CD4-positive, alpha-beta T cell (primary cell): ENCODE measurements at regions not wholly inside any gene's neighbourhood (a gene's known extent, or its start where the extent isn't known, plus 50 kb on each side); places are given as distances from the start of the nearest gene placed in this dataset.

Experiments used
- ATAC-seq: fragments of 200-7000 bp; cut with Tn5 transposase; one replicate; pipeline ENCODE4 v1.10.0; 2022; ENCODE audit warnings: mild to moderate bottlenecking; ENCODE audit not compliant: poor library complexity
- CTCF ChIA-PET: fragments of 350-600 bp; sonication (Branson Sonifier 250); formaldehyde crosslinking; loops from one replicate; lab custom pipeline; 2021; ENCODE audit warnings: antibody characterized with exemption, inconsistent platforms; lab: Charles Lee
- POLR2A ChIA-PET: fragments of 350-600 bp; sonication (Branson Sonifier 250); formaldehyde crosslinking; loops from one replicate; lab custom pipeline; 2021; ENCODE audit warnings: antibody characterized with exemption, inconsistent platforms; lab: Charles Lee
- DNase-seq, 14 experiments: peaks; one replicate each; pipeline ENCODE4 v3.0.0-alpha.2; 2013 to 2020; ENCODE audit warnings: mixed read lengths in 2 of 14
- H3K27ac ChIP-seq, 2 donors: one replicate each; pipeline versions ENCODE4 v1.5.1 to v1.7.0; 2013; ENCODE audit warnings: low read length in 2 of 2, low read depth in 1 of 2, mild to moderate bottlenecking in 1 of 2
- H3K27me3 ChIP-seq, 2 experiments: 1 replicate in 1 of 2; 2 replicates in 1 of 2; pipeline versions ENCODE4 v1.6.1 to v1.7.0; 2013; ENCODE audit warnings: low read length in 2 of 2, control low read depth in 1 of 2, mild to moderate bottlenecking in 1 of 2, moderate library complexity in 1 of 2; ENCODE audit not compliant: insufficient read depth in 2 of 2, control insufficient read depth in 1 of 2
- H3K36me3 ChIP-seq: one replicate; pipeline ENCODE4 v1.6.1; 2013; ENCODE audit warnings: low read length, control low read depth; ENCODE audit not compliant: insufficient read depth
- H3K4me1 ChIP-seq: one replicate; pipeline ENCODE4 v1.6.1; 2013; ENCODE audit warnings: low read length, control low read depth; ENCODE audit not compliant: insufficient read depth
- H3K4me3 ChIP-seq: one replicate; pipeline ENCODE4 v1.5.1; 2013; ENCODE audit warnings: mild to moderate bottlenecking, low read length, moderate library complexity
- H3K9me3 ChIP-seq, 2 experiments: 1 replicate in 1 of 2; 2 replicates in 1 of 2; pipeline versions ENCODE4 v1.6.1 to v1.7.0; 2013; ENCODE audit warnings: low read length in 2 of 2, mild to moderate bottlenecking in 2 of 2, control low read depth in 1 of 2, moderate library complexity in 1 of 2; ENCODE audit not compliant: control insufficient read depth in 1 of 2, insufficient read depth in 1 of 2
- H3K27ac Mint-ChIP-seq: one replicate; pipeline ENCODE4 v1.8.0; 2020; ENCODE audit warnings: mixed read lengths
- H3K27me3 Mint-ChIP-seq: one replicate; pipeline ENCODE4 v1.8.0; 2021; ENCODE audit warnings: mixed read lengths
- H3K36me3 Mint-ChIP-seq: one replicate; pipeline ENCODE4 v1.8.0; 2021; ENCODE audit warnings: low read depth, mixed read lengths
- H3K4me1 Mint-ChIP-seq: one replicate; pipeline ENCODE4 v1.8.0; 2021; ENCODE audit warnings: low read depth, mixed read lengths
- H3K4me3 Mint-ChIP-seq: one replicate; pipeline ENCODE4 v1.8.0; 2020; ENCODE audit warnings: mild to moderate bottlenecking, mixed read lengths
- H3K9me3 Mint-ChIP-seq: one replicate; pipeline ENCODE4 v1.8.0; 2020; ENCODE audit warnings: mixed read lengths
- intact Hi-C, 2 experiments: fragments of 100-400 bp; cut with DNase I in 1 of 2; cut with micrococcal nuclease in 1 of 2; formaldehyde crosslinking; loops; one replicate each; pipeline versions ENCODE4 v1.15.1 to v1.9.0; 2023 to 2025; cut with DNase I, micrococcal nuclease
- TF ChIP-seq, protein P1 (sequence below): fragments of 200-600 bp; IDR thresholded peaks from one replicate; pipeline ENCODE4 v1.8.0; 2022; ENCODE audit warnings: antibody characterized with exemption, mild to moderate bottlenecking

DNA sequence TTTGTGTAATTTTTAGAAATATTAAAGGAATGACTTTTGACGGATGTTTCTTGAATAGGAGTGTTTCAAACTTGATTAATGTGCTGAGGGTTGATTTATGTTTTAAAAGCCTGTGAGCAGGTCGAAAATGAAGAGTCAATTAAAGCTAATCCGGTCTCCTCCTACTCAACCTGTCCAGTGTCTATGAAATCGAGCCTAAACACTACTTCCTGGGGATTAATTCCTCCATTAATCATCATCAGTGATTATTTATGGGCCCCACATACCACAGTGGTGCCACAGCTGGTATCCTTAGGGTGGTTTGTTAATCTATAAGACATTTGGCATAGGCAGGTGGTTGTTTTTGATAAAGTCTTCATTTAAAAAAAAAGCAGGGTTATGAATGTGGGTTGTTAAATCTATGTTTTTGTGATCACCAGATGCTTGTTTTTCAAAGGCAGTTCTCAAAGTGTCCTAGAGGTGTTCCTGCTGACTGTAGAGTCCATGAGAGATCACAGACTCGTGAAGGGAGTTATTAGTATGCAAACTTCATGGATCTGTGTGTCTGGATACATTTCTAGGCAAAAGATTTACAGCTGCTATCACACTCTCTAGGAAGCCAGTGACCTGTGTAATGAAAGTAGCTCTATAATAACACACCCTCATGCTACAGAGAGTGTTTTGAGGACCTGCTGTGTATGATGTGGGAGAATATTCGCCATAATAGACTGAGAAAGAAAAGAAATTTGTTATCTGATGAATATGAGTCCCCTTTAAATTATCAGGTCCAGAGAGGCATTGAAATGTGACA lies 308.6 kb downstream of the AKAIN1 start:
- Histone ChIP-seq H3K4me3 (no peak overlapping the region), H3K36me3 (no peaks in the 10 kb centered on the region), H3K27ac (no peak overlapping the region), H3K9me3 (peaks cover 0 to 7% of the 10 kb centered on the region in 2 experiments), H3K4me1 (no peaks in the 10 kb centered on the region), H3K27me3 (no peaks in the 10 kb centered on the region)
- Mint-ChIP-seq H3K4me1 (no peaks in the 10 kb centered on the region), H3K27me3 (no peaks in the 10 kb centered on the region), H3K36me3 (no peaks in the 10 kb centered on the region), H3K9me3 (peaks cover 7% of the 10 kb centered on the region), H3K4me3 (no peak overlapping the region), H3K27ac (no peak overlapping the region)
- intact Hi-C loops, result no loop called here
- no peak for ATAC-seq
- CTCF ChIA-PET, result no interaction called here
- no peak for DNase-seq
- POLR2A ChIA-PET, result no interaction called here
- TF ChIP-seq, protein P1, sequence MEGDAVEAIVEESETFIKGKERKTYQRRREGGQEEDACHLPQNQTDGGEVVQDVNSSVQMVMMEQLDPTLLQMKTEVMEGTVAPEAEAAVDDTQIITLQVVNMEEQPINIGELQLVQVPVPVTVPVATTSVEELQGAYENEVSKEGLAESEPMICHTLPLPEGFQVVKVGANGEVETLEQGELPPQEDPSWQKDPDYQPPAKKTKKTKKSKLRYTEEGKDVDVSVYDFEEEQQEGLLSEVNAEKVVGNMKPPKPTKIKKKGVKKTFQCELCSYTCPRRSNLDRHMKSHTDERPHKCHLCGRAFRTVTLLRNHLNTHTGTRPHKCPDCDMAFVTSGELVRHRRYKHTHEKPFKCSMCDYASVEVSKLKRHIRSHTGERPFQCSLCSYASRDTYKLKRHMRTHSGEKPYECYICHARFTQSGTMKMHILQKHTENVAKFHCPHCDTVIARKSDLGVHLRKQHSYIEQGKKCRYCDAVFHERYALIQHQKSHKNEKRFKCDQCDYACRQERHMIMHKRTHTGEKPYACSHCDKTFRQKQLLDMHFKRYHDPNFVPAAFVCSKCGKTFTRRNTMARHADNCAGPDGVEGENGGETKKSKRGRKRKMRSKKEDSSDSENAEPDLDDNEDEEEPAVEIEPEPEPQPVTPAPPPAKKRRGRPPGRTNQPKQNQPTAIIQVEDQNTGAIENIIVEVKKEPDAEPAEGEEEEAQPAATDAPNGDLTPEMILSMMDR, result no peak

- H3K4me1 ChIP-seq, result no peaks in the 10 kb centered on the region
- H3K4me3 ChIP-seq, result no peak overlapping the region
- H3K9me3 ChIP-seq, result peaks cover 0 to 4% of the 10 kb centered on the region in 2 experiments
- peaks cover 24% of the 10 kb centered on the region for H3K9me3 Mint-ChIP-seq
- no peak for DNase-seq
- no peak overlapping the region for H3K27ac ChIP-seq
- H3K27me3 Mint-ChIP-seq, result no peaks in the 10 kb centered on the region
- ChIA-PET CTCF (no interaction called here), POLR2A (no interaction called here)
- ATAC-seq, result no peak
- H3K27me3 ChIP-seq, result no peaks in the 10 kb centered on the region
- H3K4me3 Mint-ChIP-seq, result no peak overlapping the region
- no peaks in the 10 kb centered on the region for H3K4me1 Mint-ChIP-seq
- intact Hi-C loops, result no loop called here
- H3K36me3 ChIP-seq, result no peaks in the 10 kb centered on the region
- no peaks in the 10 kb centered on the region for H3K36me3 Mint-ChIP-seq
- H3K27ac Mint-ChIP-seq, result no peak overlapping the region
- TF ChIP-seq, protein P1, result no peak
Observed at GRCh38 chr18:4878480-4878879, 318.6 kb downstream of the AKAIN1 start.

DNA sequence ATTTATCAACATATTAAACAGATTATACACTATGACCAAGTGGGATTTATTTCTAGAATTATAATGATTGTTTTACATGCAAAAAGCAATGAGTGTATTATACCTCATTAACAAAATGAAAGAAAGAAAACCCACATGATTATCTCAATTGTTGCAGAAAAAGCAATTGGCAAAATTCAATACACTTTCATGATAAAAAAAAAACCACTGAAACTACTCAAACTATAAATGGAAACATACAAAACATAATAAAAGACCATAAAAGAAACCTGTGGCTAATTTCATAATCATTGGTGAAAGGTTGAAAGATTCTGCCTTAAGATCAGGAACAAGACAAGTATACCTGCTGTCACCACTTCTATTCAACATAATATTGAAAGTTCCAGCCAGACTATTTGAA lies 325.9 kb downstream of the AKAIN1 start:
- Mint-ChIP-seq H3K36me3 (no peaks in the 10 kb centered on the region), H3K27ac (no peak overlapping the region), H3K4me3 (no peak overlapping the region), H3K27me3 (no peaks in the 10 kb centered on the region), H3K4me1 (no peaks in the 10 kb centered on the region), H3K9me3 (peaks cover 24% of the 10 kb centered on the region)
- Histone ChIP-seq H3K4me3 (no peak overlapping the region), H3K9me3 (peaks cover 0 to 8% of the 10 kb centered on the region in 2 experiments), H3K27me3 (no peaks in the 10 kb centered on the region), H3K27ac (no peak overlapping the region), H3K36me3 (no peaks in the 10 kb centered on the region), H3K4me1 (no peaks in the 10 kb centered on the region)
- intact Hi-C loops, result no loop called here
- ChIA-PET CTCF (no interaction called here), POLR2A (no interaction called here)
- DNase-seq (no peak), ATAC-seq (no peak)
- TF ChIP-seq, protein P1, result no peak
